ENCODE measurements at regions not wholly inside any gene's neighbourhood (a gene's known extent, or its start where the extent isn't known, plus 50 kb on each side); places are given as distances from the start of the nearest gene placed in this dataset.
"Not testable (repeated sequence)": the region's sequence is repeated elsewhere in the genome, so short reads cannot be mapped to it uniquely, and the experiment has no call there.

DNA sequence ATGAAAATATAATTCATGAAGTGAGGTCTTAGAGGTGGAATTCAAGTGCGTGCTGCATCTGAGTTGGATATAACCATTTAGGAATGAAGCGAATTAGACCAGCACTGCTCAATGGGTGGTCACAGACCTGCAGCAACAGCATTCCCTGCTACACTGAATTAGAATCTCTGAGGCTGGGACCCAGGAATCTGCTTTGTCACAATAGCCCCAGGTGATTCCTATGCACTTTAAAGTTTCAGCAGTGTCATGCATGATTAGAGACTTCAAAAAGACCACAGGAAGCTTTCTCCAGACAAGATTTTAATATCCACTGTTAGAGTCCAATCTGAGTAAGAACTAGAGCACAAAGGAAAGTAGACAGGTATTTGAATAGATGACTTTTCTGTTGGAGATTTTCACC lies 352.8 kb upstream of the VSTM2A start:
- no peak overlapping the region for H3K27ac Mint-ChIP-seq
- peaks cover 2% of the 10 kb centered on the region for H3K9me3 ChIP-seq (ENCODE audit: control insufficient read depth, insufficient read depth, low read length)
- H3K4me3 Mint-ChIP-seq = no peak overlapping the region
- DNase-seq = no peak
- H3K27me3 ChIP-seq (ENCODE audit: control insufficient read depth, insufficient read depth, low read length) = no peaks in the 10 kb centered on the region
- H3K4me1 Mint-ChIP-seq = no peaks in the 10 kb centered on the region
- H3K36me3 Mint-ChIP-seq = peaks cover 6% of the 10 kb centered on the region
- no peaks in the 10 kb centered on the region for H3K27me3 Mint-ChIP-seq (ENCODE audit: low read depth in 2 of 2)
- no peak overlapping the region for H3K4me3 ChIP-seq (ENCODE audit: low read length)
- TF ChIP-seq, protein P1, sequence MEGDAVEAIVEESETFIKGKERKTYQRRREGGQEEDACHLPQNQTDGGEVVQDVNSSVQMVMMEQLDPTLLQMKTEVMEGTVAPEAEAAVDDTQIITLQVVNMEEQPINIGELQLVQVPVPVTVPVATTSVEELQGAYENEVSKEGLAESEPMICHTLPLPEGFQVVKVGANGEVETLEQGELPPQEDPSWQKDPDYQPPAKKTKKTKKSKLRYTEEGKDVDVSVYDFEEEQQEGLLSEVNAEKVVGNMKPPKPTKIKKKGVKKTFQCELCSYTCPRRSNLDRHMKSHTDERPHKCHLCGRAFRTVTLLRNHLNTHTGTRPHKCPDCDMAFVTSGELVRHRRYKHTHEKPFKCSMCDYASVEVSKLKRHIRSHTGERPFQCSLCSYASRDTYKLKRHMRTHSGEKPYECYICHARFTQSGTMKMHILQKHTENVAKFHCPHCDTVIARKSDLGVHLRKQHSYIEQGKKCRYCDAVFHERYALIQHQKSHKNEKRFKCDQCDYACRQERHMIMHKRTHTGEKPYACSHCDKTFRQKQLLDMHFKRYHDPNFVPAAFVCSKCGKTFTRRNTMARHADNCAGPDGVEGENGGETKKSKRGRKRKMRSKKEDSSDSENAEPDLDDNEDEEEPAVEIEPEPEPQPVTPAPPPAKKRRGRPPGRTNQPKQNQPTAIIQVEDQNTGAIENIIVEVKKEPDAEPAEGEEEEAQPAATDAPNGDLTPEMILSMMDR (IDR thresholded peaks at IDR 0.05) = no peak
- 56% methylated on average over 2 of the region's 2 CpGs for WGBS (ENCODE audit: insufficient coverage)
- H3K4me1 ChIP-seq (ENCODE audit: control insufficient read depth, insufficient read depth, low read length) = no peaks in the 10 kb centered on the region
- ATAC-seq = no peak
- intact Hi-C loops (cut with micrococcal nuclease) = no loop called here
- peaks cover 15 to 17% of the 10 kb centered on the region in 2 donors for H3K9me3 Mint-ChIP-seq
- no peak overlapping the region for H3K27ac ChIP-seq (ENCODE audit: low read length)
- H3K36me3 ChIP-seq (ENCODE audit: control insufficient read depth, insufficient read depth, low read length) = no peaks in the 10 kb centered on the region

DNA sequence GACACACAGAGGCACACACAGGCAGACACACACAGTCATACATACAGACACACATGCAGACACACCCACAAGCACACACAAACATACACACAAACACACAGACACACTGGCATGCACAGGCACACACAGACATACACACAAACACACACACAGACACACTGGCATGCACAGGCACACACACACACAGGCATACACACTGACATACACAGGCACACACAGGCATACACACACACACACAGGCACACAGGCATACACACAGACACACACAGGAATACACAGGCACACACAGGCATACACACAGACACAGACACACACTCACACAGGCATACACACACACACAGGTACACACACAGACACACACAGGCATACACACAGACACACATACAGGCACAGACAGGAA lies 340.7 kb upstream of the VSTM2A start:
- DNase-seq = no peak
- Mint-ChIP-seq H3K4me1 (no peaks in the 10 kb centered on the region), H3K36me3 (peaks cover 2% of the 10 kb centered on the region), H3K27ac (no peak overlapping the region), H3K9me3 (peaks cover 17 to 26% of the 10 kb centered on the region in 2 donors), H3K4me3 (no peak overlapping the region), H3K27me3 (ENCODE audit: low read depth in 2 of 2) (no peaks in the 10 kb centered on the region)
- intact Hi-C loops (cut with micrococcal nuclease) = no loop called here
- Histone ChIP-seq H3K9me3 (ENCODE audit: control insufficient read depth, insufficient read depth, low read length) (peaks cover 7% of the 10 kb centered on the region), H3K4me3 (ENCODE audit: low read length) (no peak overlapping the region), H3K36me3 (ENCODE audit: control insufficient read depth, insufficient read depth, low read length) (no peaks in the 10 kb centered on the region), H3K4me1 (ENCODE audit: control insufficient read depth, insufficient read depth, low read length) (no peaks in the 10 kb centered on the region), H3K27me3 (ENCODE audit: control insufficient read depth, insufficient read depth, low read length) (no peaks in the 10 kb centered on the region), H3K27ac (ENCODE audit: low read length) (no peak overlapping the region)
- TF ChIP-seq, protein P1 (IDR thresholded peaks at IDR 0.05) = no peak
- ATAC-seq = no peak

DNA sequence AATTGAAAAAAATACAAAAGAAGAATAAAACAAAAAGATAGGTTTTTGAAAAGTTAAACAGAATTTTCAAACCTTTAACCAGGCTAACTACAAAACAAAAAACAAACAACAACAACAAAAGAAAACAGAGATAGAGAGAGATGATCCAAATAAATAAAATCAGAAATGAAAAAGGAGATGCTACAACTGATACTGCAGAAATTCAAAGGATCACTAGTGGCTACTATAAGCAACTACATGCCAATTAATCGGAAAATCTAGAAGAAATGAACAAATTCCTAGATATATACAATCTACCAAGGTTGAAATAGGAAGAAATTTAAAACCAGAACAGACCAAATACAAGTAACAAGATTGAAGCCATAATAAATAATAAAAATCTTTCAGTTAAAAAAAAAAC lies 326.8 kb upstream of the VSTM2A start:
- intact Hi-C loops (cut with micrococcal nuclease) = loop anchor here (10.0 kb wide), 1 partner anchor 89 kb away; no protein-coding TSS in a partner anchor
- H3K27ac Mint-ChIP-seq = no peak overlapping the region
- peaks cover 29 to 35% of the 10 kb centered on the region in 2 donors for H3K9me3 Mint-ChIP-seq
- Histone ChIP-seq H3K9me3 (ENCODE audit: control insufficient read depth, insufficient read depth, low read length) (peaks cover 18% of the 10 kb centered on the region), H3K4me3 (ENCODE audit: low read length) (no peak overlapping the region), H3K27ac (ENCODE audit: low read length) (no peak overlapping the region), H3K4me1 (ENCODE audit: control insufficient read depth, insufficient read depth, low read length) (no peaks in the 10 kb centered on the region), H3K27me3 (ENCODE audit: control insufficient read depth, insufficient read depth, low read length) (no peaks in the 10 kb centered on the region), H3K36me3 (ENCODE audit: control insufficient read depth, insufficient read depth, low read length) (no peaks in the 10 kb centered on the region)
- no peak overlapping the region for H3K4me3 Mint-ChIP-seq
- H3K36me3 Mint-ChIP-seq = peaks cover 40% of the 10 kb centered on the region
- H3K4me1 Mint-ChIP-seq = no peaks in the 10 kb centered on the region
- TF ChIP-seq, protein P1 (IDR thresholded peaks at IDR 0.05) = no peak
- WGBS (ENCODE audit: insufficient coverage) = no CpG with 5 or more reads among the region's 1 CpG
- ATAC-seq (no peak), DNase-seq (no peak)
- no peaks in the 10 kb centered on the region for H3K27me3 Mint-ChIP-seq (ENCODE audit: low read depth in 2 of 2)

DNA sequence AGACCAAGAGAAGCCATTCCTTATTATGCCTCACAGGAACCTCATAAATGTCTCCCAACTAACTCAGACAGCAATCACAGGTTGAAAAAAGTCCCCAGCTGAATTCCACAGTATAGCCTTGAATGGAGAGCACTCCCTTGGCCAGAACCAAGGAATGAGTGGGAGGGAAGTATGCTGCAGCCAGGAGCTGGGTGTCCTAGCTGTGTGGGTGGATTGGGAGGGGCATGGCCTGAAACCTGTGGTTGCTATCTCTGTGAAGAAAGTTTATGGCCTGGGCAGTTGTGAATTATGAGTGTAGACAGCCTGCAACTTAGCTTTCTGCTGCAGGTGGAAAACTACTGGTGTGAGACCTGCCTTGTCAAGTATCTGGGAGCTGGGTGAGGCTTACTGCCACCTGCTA lies 316.1 kb upstream of the VSTM2A start:
- H3K27ac Mint-ChIP-seq, ATAC-seq: not testable (repeated sequence)

More for the DNA sequence above, 316.1 kb upstream of the VSTM2A start:
- H3K4me3 ChIP-seq (ENCODE audit: low read length); H3K27me3 ChIP-seq (ENCODE audit: control insufficient read depth, insufficient read depth, low read length); H3K4me1 ChIP-seq (ENCODE audit: control insufficient read depth, insufficient read depth, low read length); H3K4me1 Mint-ChIP-seq; H3K27ac ChIP-seq (ENCODE audit: low read length); DNase-seq; H3K27me3 Mint-ChIP-seq (ENCODE audit: low read depth in 2 of 2); H3K4me3 Mint-ChIP-seq; H3K36me3 ChIP-seq (ENCODE audit: control insufficient read depth, insufficient read depth, low read length); H3K36me3 Mint-ChIP-seq; intact Hi-C loops (cut with micrococcal nuclease); H3K9me3 ChIP-seq (ENCODE audit: control insufficient read depth, insufficient read depth, low read length); H3K9me3 Mint-ChIP-seq: not testable (repeated sequence)

Measured in natural killer cell (primary cell).